ENCODE measurements at regions not wholly inside any gene's neighbourhood (a gene's known extent, or its start where the extent isn't known, plus 50 kb on each side); places are given as distances from the start of the nearest gene placed in this dataset.

DNA sequence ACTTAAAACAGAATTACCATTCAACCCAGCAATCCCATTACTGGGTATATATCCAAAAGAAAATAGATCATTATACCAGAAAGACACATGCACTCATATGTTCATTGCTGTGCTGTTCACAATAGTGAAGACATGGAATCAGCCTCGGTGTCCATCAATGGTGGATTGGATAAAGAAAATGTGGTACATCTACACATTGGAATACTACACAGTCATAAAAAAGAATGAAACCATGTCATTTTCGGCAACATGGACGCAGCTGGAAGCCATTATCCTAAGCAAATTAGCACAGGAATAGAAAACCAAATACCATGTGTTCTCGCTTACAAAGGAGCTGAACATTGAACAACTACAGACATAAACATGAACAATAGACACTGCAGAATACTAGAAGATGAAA is 244.8 kb upstream of the PROX1 start:
- no peaks in the 10 kb centered on the region for H3K9me3 ChIP-seq (ENCODE audit: insufficient read depth, low read length)

DNA sequence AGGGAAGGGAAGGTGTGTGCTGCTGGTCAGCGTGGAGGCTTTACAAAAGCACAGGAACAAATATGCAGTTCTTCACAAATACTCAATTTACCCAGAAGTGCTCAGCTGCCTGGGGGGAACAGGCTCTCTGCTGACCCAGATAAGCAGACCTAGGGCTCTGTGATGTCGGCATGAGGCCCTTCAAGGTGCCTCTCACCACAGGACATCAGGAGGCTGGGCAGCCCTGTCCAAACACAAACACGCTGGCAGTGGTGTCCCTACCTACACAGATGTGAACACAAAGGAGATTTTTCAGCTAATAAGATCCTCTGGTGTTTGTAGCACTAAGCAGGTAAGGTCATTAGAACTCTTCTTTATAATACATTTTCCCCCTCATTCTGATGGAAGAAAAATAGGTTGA is 243.0 kb upstream of the PROX1 start:
- H3K36me3 ChIP-seq (replicated peaks; ENCODE audit: low read depth, low read length) = no peaks in the 10 kb centered on the region
- no peak overlapping the region for H3K4me2 ChIP-seq (ENCODE audit: low read length)
- peaks cover 16% of the 10 kb centered on the region; the same call in 1 of the 2 replicates for H3K27me3 ChIP-seq (ENCODE audit: low read depth, low read length)
- no peak overlapping the region for H3K9ac ChIP-seq (ENCODE audit: low read length)
- H3K79me2 ChIP-seq (ENCODE audit: low read length) = no peaks in the 10 kb centered on the region
- no peaks in the 10 kb centered on the region for H4K20me1 ChIP-seq (ENCODE audit: insufficient read depth, low read length)
- H3K4me1 ChIP-seq (ENCODE audit: low read length) = no peaks in the 10 kb centered on the region
- no peaks in the 10 kb centered on the region for H3K9me3 ChIP-seq (ENCODE audit: insufficient read depth, low read length)
- TF ChIP-seq, protein P1, sequence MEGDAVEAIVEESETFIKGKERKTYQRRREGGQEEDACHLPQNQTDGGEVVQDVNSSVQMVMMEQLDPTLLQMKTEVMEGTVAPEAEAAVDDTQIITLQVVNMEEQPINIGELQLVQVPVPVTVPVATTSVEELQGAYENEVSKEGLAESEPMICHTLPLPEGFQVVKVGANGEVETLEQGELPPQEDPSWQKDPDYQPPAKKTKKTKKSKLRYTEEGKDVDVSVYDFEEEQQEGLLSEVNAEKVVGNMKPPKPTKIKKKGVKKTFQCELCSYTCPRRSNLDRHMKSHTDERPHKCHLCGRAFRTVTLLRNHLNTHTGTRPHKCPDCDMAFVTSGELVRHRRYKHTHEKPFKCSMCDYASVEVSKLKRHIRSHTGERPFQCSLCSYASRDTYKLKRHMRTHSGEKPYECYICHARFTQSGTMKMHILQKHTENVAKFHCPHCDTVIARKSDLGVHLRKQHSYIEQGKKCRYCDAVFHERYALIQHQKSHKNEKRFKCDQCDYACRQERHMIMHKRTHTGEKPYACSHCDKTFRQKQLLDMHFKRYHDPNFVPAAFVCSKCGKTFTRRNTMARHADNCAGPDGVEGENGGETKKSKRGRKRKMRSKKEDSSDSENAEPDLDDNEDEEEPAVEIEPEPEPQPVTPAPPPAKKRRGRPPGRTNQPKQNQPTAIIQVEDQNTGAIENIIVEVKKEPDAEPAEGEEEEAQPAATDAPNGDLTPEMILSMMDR (IDR thresholded peaks at IDR 0.05; ENCODE audit: low read depth, low read length) = no peak
- TF ChIP-seq EZH2phosphoT487 (IDR thresholded peaks at IDR 0.05; ENCODE audit: low read depth) = no peak
- no peak overlapping the region for H3K27ac ChIP-seq (ENCODE audit: low read length)
- H2AFZ ChIP-seq (ENCODE audit: low read depth, low read length) = no peak overlapping the region
- no peak overlapping the region for H3K4me3 ChIP-seq (ENCODE audit: low read length)

More for the DNA sequence above, 244.8 kb upstream of the PROX1 start:
- no peak overlapping the region for H3K4me3 ChIP-seq (ENCODE audit: low read length)
- TF ChIP-seq EZH2phosphoT487 (IDR thresholded peaks at IDR 0.05; ENCODE audit: low read depth) = no peak
- TF ChIP-seq, protein P1 (IDR thresholded peaks at IDR 0.05; ENCODE audit: low read depth, low read length) = no peak
- H3K27me3 ChIP-seq (ENCODE audit: low read depth, low read length) = peaks cover 7% of the 10 kb centered on the region; the same call in 1 of the 2 replicates
- no peaks in the 10 kb centered on the region for H4K20me1 ChIP-seq (ENCODE audit: insufficient read depth, low read length)
- no peak overlapping the region for H2AFZ ChIP-seq (ENCODE audit: low read depth, low read length)
- no peak overlapping the region for H3K27ac ChIP-seq (ENCODE audit: low read length)
- no peaks in the 10 kb centered on the region for H3K36me3 ChIP-seq (replicated peaks; ENCODE audit: low read depth, low read length)
- H3K4me2 ChIP-seq (ENCODE audit: low read length) = no peak overlapping the region
- no peaks in the 10 kb centered on the region for H3K4me1 ChIP-seq (ENCODE audit: low read length)
- H3K79me2 ChIP-seq (ENCODE audit: low read length) = no peaks in the 10 kb centered on the region
- no peak overlapping the region for H3K9ac ChIP-seq (ENCODE audit: low read length)

- no peak overlapping the region for H3K27ac ChIP-seq (ENCODE audit: low read length)
- H3K9me3 ChIP-seq (ENCODE audit: insufficient read depth, low read length) = no peaks in the 10 kb centered on the region
- no peak overlapping the region for H3K4me3 ChIP-seq (ENCODE audit: low read length)
- H4K20me1 ChIP-seq (ENCODE audit: insufficient read depth, low read length) = no peaks in the 10 kb centered on the region
- H3K79me2 ChIP-seq (ENCODE audit: low read length) = no peaks in the 10 kb centered on the region
- no peak overlapping the region for H3K9ac ChIP-seq (ENCODE audit: low read length)
- peaks cover 21% of the 10 kb centered on the region; the same call in 1 of the 2 replicates for H3K27me3 ChIP-seq (ENCODE audit: low read depth, low read length)
- H3K36me3 ChIP-seq (replicated peaks; ENCODE audit: low read depth, low read length) = no peaks in the 10 kb centered on the region
- H2AFZ ChIP-seq (ENCODE audit: low read depth, low read length) = no peak overlapping the region
- H3K4me2 ChIP-seq (ENCODE audit: low read length) = no peak overlapping the region
- no peaks in the 10 kb centered on the region for H3K4me1 ChIP-seq (ENCODE audit: low read length)
- no peak for TF ChIP-seq EZH2phosphoT487 (IDR thresholded peaks at IDR 0.05; ENCODE audit: low read depth)
- TF ChIP-seq, protein P1 (IDR thresholded peaks at IDR 0.05; ENCODE audit: low read depth, low read length) = no peak
Observed at GRCh38 chr1:213745451-213745850, 242.3 kb upstream of the PROX1 start.

- Histone ChIP-seq H3K4me1 (ENCODE audit: low read length) (no peaks in the 10 kb centered on the region), H3K36me3 (replicated peaks; ENCODE audit: low read depth, low read length) (no peaks in the 10 kb centered on the region), H3K27me3 (ENCODE audit: low read depth, low read length) (peaks cover 21% of the 10 kb centered on the region; the same call in 1 of the 2 replicates), H3K9me3 (ENCODE audit: insufficient read depth, low read length) (no peaks in the 10 kb centered on the region), H3K9ac (ENCODE audit: low read length) (no peak overlapping the region), H3K79me2 (ENCODE audit: low read length) (no peaks in the 10 kb centered on the region), H4K20me1 (ENCODE audit: insufficient read depth, low read length) (no peaks in the 10 kb centered on the region), H3K4me2 (ENCODE audit: low read length) (no peak overlapping the region), H3K27ac (ENCODE audit: low read length) (no peak overlapping the region), H2AFZ (ENCODE audit: low read depth, low read length) (no peak overlapping the region), H3K4me3 (ENCODE audit: low read length) (no peak overlapping the region)
- no peak for TF ChIP-seq EZH2phosphoT487 (IDR thresholded peaks at IDR 0.05; ENCODE audit: low read depth)
- TF ChIP-seq, protein P1 (IDR thresholded peaks at IDR 0.05; ENCODE audit: low read depth, low read length) = no peak
Observed at GRCh38 chr1:213749558-213749957, 238.2 kb upstream of the PROX1 start.
